Hepatocyte (in vitro differentiated cells): ENCODE measurements at regions not wholly inside any gene's neighbourhood (a gene's known extent, or its start where the extent isn't known, plus 50 kb on each side); places are given as distances from the start of the nearest gene placed in this dataset.

ENCODE experiments used
- DNase-seq: peaks from one replicate; pipeline ENCODE4 v3.0.0-alpha.2; 2016; ENCODE audit warnings: low spot score
- H2AFZ ChIP-seq: fragments of 200-600 bp; sonication (generic); 2 replicates; pipeline ENCODE4 v1.6.0; 2016; ENCODE audit warnings: antibody characterized with exemption, mild to moderate bottlenecking
- H3K27ac ChIP-seq: fragments of 200-600 bp; sonication (generic); 2 replicates; pipeline ENCODE4 v1.5.1; 2016; ENCODE audit warnings: mild to moderate bottlenecking
- H3K27me3 ChIP-seq: fragments of 200-600 bp; sonication (generic); 2 replicates; pipeline ENCODE4 v1.6.1; 2016
- H3K36me3 ChIP-seq: fragments of 200-600 bp; sonication (generic); replicated peaks from 2 replicates; pipeline ENCODE4 v1.5.1; 2016; ENCODE audit warnings: low read depth; ENCODE audit not compliant: insufficient read depth
- H3K4me1 ChIP-seq: fragments of 200-600 bp; sonication (generic); 2 replicates; pipeline ENCODE4 v1.5.1; 2016; ENCODE audit warnings: mild to moderate bottlenecking, moderate library complexity; ENCODE audit not compliant: insufficient read depth
- H3K4me2 ChIP-seq: fragments of 200-600 bp; sonication (generic); 2 replicates; pipeline ENCODE4 v1.6.0; 2016
- H3K4me3 ChIP-seq: fragments of 200-600 bp; sonication (generic); 2 replicates; pipeline ENCODE4 v1.5.1; 2016; ENCODE audit warnings: mild to moderate bottlenecking
- H3K79me2 ChIP-seq: fragments of 200-600 bp; sonication (generic); 2 replicates; pipeline ENCODE4 v1.6.0; 2017; ENCODE audit warnings: mild to moderate bottlenecking
- H3K9me2 ChIP-seq: fragments of 200-600 bp; sonication (generic); replicated peaks from 2 replicates; pipeline ENCODE4 v1.6.0; 2017; ENCODE audit warnings: mild to moderate bottlenecking; ENCODE audit not compliant: insufficient read depth
- H3K9me3 ChIP-seq: fragments of 200-600 bp; sonication (generic); 2 replicates; pipeline ENCODE4 v1.5.1; 2016; ENCODE audit warnings: low read depth, mild to moderate bottlenecking
- H4K20me1 ChIP-seq: fragments of 200-600 bp; sonication (generic); 2 replicates; pipeline ENCODE4 v1.6.0; 2016; ENCODE audit warnings: mild to moderate bottlenecking; ENCODE audit not compliant: insufficient read depth, poor library complexity, severe bottlenecking
- CTCF ChIP-seq: fragments of 200-600 bp; sonication (generic); IDR thresholded peaks from 2 replicates; pipeline ENCODE4 v1.5.1; 2016; ENCODE audit warnings: antibody characterized with exemption, mild to moderate bottlenecking; ENCODE audit not compliant: poor library complexity
- EZH2 ChIP-seq: fragments of 200-600 bp; sonication (generic); IDR thresholded peaks from 2 replicates; pipeline ENCODE4 v1.6.1; 2016; ENCODE audit warnings: antibody characterized with exemption, mild to moderate bottlenecking, borderline replicate concordance
- EZH2phosphoT487 ChIP-seq: fragments of 200-600 bp; sonication (generic); IDR thresholded peaks from one replicate; pipeline ENCODE4 v1.6.1; 2018; ENCODE audit warnings: antibody characterized with exemption, mild to moderate bottlenecking, low read depth, moderate library complexity; ENCODE audit not compliant: unreplicated experiment, severe bottlenecking
- WGBS: methylation state at CpG from one replicate; pipeline ENCODE4 v1.1.6; 2016; ENCODE audit warnings: low lambda C conversion rate; ENCODE audit errors: missing lambda C conversion rate; 5-methylcytosine and 5-hydroxymethylcytosine counted together

- Histone ChIP-seq H3K4me3 (no peak overlapping the region), H3K4me2 (no peak overlapping the region), H3K27ac (no peak overlapping the region), H3K36me3 (no peaks in the 10 kb centered on the region), H2AFZ (no peak overlapping the region), H3K4me1 (no peaks in the 10 kb centered on the region), H3K27me3 (no peaks in the 10 kb centered on the region), H4K20me1 (no peaks in the 10 kb centered on the region), H3K9me2 (no peaks in the 10 kb centered on the region), H3K79me2 (no peaks in the 10 kb centered on the region), H3K9me3 (peaks cover 12% of the 10 kb centered on the region)
- WGBS: 100% methylated on average over 1 of the region's 2 CpGs
- TF ChIP-seq CTCF (no peak), EZH2 (no peak), EZH2phosphoT487 (no peak)
- no peak for DNase-seq
These were observed 563.9 kb downstream of the TFAP2A start for GRCh38 chr6:9851006-9851405.

- no peak overlapping the region for H2AFZ ChIP-seq
- H3K36me3 ChIP-seq: no peaks in the 10 kb centered on the region
- no peak overlapping the region for H3K27ac ChIP-seq
- no peak overlapping the region for H3K4me2 ChIP-seq
- H3K9me2 ChIP-seq: no peaks in the 10 kb centered on the region
- H3K27me3 ChIP-seq: no peaks in the 10 kb centered on the region
- DNase-seq: no peak
- TF ChIP-seq EZH2 (no peak), CTCF (no peak), EZH2phosphoT487 (no peak)
- H3K79me2 ChIP-seq: no peaks in the 10 kb centered on the region
- no peaks in the 10 kb centered on the region for H3K4me1 ChIP-seq
- peaks cover 12% of the 10 kb centered on the region for H3K9me3 ChIP-seq
- 76% methylated on average over 1 of the region's 1 CpG for WGBS
- no peak overlapping the region for H3K4me3 ChIP-seq
- H4K20me1 ChIP-seq: no peaks in the 10 kb centered on the region
These were observed 566.8 kb downstream of the TFAP2A start for GRCh38 chr6:9848094-9848493.

- Histone ChIP-seq H3K4me3 (no peak overlapping the region), H3K9me2 (no peaks in the 10 kb centered on the region), H3K4me2 (no peak overlapping the region), H3K4me1 (no peaks in the 10 kb centered on the region), H3K27me3 (no peaks in the 10 kb centered on the region), H2AFZ (no peak overlapping the region), H3K27ac (no peak overlapping the region), H3K36me3 (no peaks in the 10 kb centered on the region), H4K20me1 (no peaks in the 10 kb centered on the region), H3K79me2 (no peaks in the 10 kb centered on the region), H3K9me3 (peaks cover 7% of the 10 kb centered on the region)
- 70% methylated on average over 9 of the region's 9 CpGs for WGBS
- TF ChIP-seq EZH2 (no peak), EZH2phosphoT487 (no peak), CTCF (no peak)
- DNase-seq: no peak
These were observed 572.8 kb downstream of the TFAP2A start for GRCh38 chr6:9841886-9842725.

GRCh38 chr6:9834233-9834632, 580.6 kb downstream of the TFAP2A start:
- Histone ChIP-seq H3K36me3 (no peaks in the 10 kb centered on the region), H3K9me3 (no peaks in the 10 kb centered on the region), H3K4me2 (no peak overlapping the region), H3K4me3 (no peak overlapping the region), H3K27me3 (no peaks in the 10 kb centered on the region), H3K27ac (no peak overlapping the region), H4K20me1 (no peaks in the 10 kb centered on the region), H3K4me1 (no peaks in the 10 kb centered on the region), H3K9me2 (no peaks in the 10 kb centered on the region), H3K79me2 (no peaks in the 10 kb centered on the region), H2AFZ (no peak overlapping the region)
- WGBS: 94% methylated on average over 4 of the region's 4 CpGs
- DNase-seq: no peak
- TF ChIP-seq EZH2phosphoT487 (no peak), CTCF (no peak), EZH2 (no peak)
